ENCODE measurements at regions not wholly inside any gene's neighbourhood (a gene's known extent, or its start where the extent isn't known, plus 50 kb on each side); places are given as distances from the start of the nearest gene placed in this dataset.

- TF ChIP-seq CTCF (conservative IDR thresholded peaks at IDR 0.05 in 1 of 2, IDR thresholded peaks at IDR 0.05 in 1 of 2; ENCODE audit: low read depth in 1 of 2, low read length in 2 of 2) (no peak), EZH2 (IDR thresholded peaks at IDR 0.05; ENCODE audit: low read length, missing control alignments) (no peak)
- no peak overlapping the region for H3K4me2 ChIP-seq (ENCODE audit: extremely low read depth, insufficient read depth, low read length)
- H2AFZ ChIP-seq (ENCODE audit: low read length): no peak overlapping the region
- no peaks in the 10 kb centered on the region for H3K79me2 ChIP-seq (ENCODE audit: control insufficient read depth, insufficient read depth, low read length)
- H3K27me3 ChIP-seq (ENCODE audit: control insufficient read depth, insufficient read depth, low read length): no peaks in the 10 kb centered on the region
- H3K4me1 ChIP-seq (ENCODE audit: control insufficient read depth, extremely low read depth, insufficient read depth, low read length): no peaks in the 10 kb centered on the region
- no peaks in the 10 kb centered on the region for H4K20me1 ChIP-seq (ENCODE audit: control insufficient read depth, extremely low read depth, insufficient read depth, low read length)
- no peaks in the 10 kb centered on the region for H3K36me3 ChIP-seq (ENCODE audit: control insufficient read depth, insufficient read depth, low read length)
- H3K27ac ChIP-seq (ENCODE audit: insufficient read depth, low read length): no peak overlapping the region
- DNase-seq (ENCODE audit: low read depth in 2 of 2): no peak
- H3K4me3 ChIP-seq (replicated peaks in 1 of 4; ENCODE audit: control extremely low read depth in 1 of 4, insufficient read depth in 1 of 4, low read depth in 3 of 4, low read length in 4 of 4): no peak overlapping the region
- H3K9me3 ChIP-seq (ENCODE audit: control insufficient read depth, insufficient read depth, low read depth, low read length): no peaks in the 10 kb centered on the region
- H3K9ac ChIP-seq (ENCODE audit: insufficient read depth, low read length): no peak overlapping the region
These were observed 133.4 kb upstream of the TACR3 start for GRCh38 chr4:103853146-103853545.

GRCh38 chr4:103845075-103845474 lies 125.3 kb upstream of the TACR3 start:
- H3K4me3 ChIP-seq (replicated peaks in 1 of 4; ENCODE audit: control extremely low read depth in 1 of 4, insufficient read depth in 1 of 4, low read depth in 3 of 4, low read length in 4 of 4): no peak overlapping the region
- no peak for DNase-seq (ENCODE audit: low read depth in 2 of 2)
- no peaks in the 10 kb centered on the region for H3K36me3 ChIP-seq (ENCODE audit: control insufficient read depth, insufficient read depth, low read length)
- TF ChIP-seq EZH2 (IDR thresholded peaks at IDR 0.05; ENCODE audit: low read length, missing control alignments): no peak
- TF ChIP-seq CTCF (conservative IDR thresholded peaks at IDR 0.05 in 1 of 2, IDR thresholded peaks at IDR 0.05 in 1 of 2; ENCODE audit: low read depth in 1 of 2, low read length in 2 of 2): no peak
- no peak overlapping the region for H3K4me2 ChIP-seq (ENCODE audit: extremely low read depth, insufficient read depth, low read length)
- H3K79me2 ChIP-seq (ENCODE audit: control insufficient read depth, insufficient read depth, low read length): no peaks in the 10 kb centered on the region
- no peaks in the 10 kb centered on the region for H4K20me1 ChIP-seq (ENCODE audit: control insufficient read depth, extremely low read depth, insufficient read depth, low read length)
- no peaks in the 10 kb centered on the region for H3K27me3 ChIP-seq (ENCODE audit: control insufficient read depth, insufficient read depth, low read length)
- no peak overlapping the region for H3K27ac ChIP-seq (ENCODE audit: insufficient read depth, low read length)
- H3K4me1 ChIP-seq (ENCODE audit: control insufficient read depth, extremely low read depth, insufficient read depth, low read length): no peaks in the 10 kb centered on the region
- H2AFZ ChIP-seq (ENCODE audit: low read length): no peak overlapping the region
- no peaks in the 10 kb centered on the region for H3K9me3 ChIP-seq (ENCODE audit: control insufficient read depth, insufficient read depth, low read depth, low read length)
- H3K9ac ChIP-seq (ENCODE audit: insufficient read depth, low read length): no peak overlapping the region

GRCh38 chr4:103842637-103843239 lies 123.0 kb upstream of the TACR3 start:
- no peaks in the 10 kb centered on the region for H3K9me3 ChIP-seq (ENCODE audit: control insufficient read depth, insufficient read depth, low read depth, low read length)
- H3K27me3 ChIP-seq (ENCODE audit: control insufficient read depth, insufficient read depth, low read length): no peaks in the 10 kb centered on the region
- no peak overlapping the region for H3K4me3 ChIP-seq (replicated peaks in 1 of 4; ENCODE audit: control extremely low read depth in 1 of 4, insufficient read depth in 1 of 4, low read depth in 3 of 4, low read length in 4 of 4)
- H2AFZ ChIP-seq (ENCODE audit: low read length): no peak overlapping the region
- no peak overlapping the region for H3K9ac ChIP-seq (ENCODE audit: insufficient read depth, low read length)
- no peak for DNase-seq (ENCODE audit: low read depth in 2 of 2)
- no peak overlapping the region for H3K4me2 ChIP-seq (ENCODE audit: extremely low read depth, insufficient read depth, low read length)
- TF ChIP-seq CTCF (conservative IDR thresholded peaks at IDR 0.05 in 1 of 2, IDR thresholded peaks at IDR 0.05 in 1 of 2; ENCODE audit: low read depth in 1 of 2, low read length in 2 of 2) (no peak), EZH2 (IDR thresholded peaks at IDR 0.05; ENCODE audit: low read length, missing control alignments) (no peak)
- no peaks in the 10 kb centered on the region for H3K79me2 ChIP-seq (ENCODE audit: control insufficient read depth, insufficient read depth, low read length)
- no peak overlapping the region for H3K27ac ChIP-seq (ENCODE audit: insufficient read depth, low read length)
- H3K4me1 ChIP-seq (ENCODE audit: control insufficient read depth, extremely low read depth, insufficient read depth, low read length): no peaks in the 10 kb centered on the region
- no peaks in the 10 kb centered on the region for H4K20me1 ChIP-seq (ENCODE audit: control insufficient read depth, extremely low read depth, insufficient read depth, low read length)
- no peaks in the 10 kb centered on the region for H3K36me3 ChIP-seq (ENCODE audit: control insufficient read depth, insufficient read depth, low read length)
